Adrenal gland (tissue), 5 donors: ENCODE measurements at regions not wholly inside any gene's neighbourhood (a gene's known extent, or its start where the extent isn't known, plus 50 kb on each side); places are given as distances from the start of the nearest gene placed in this dataset.

ENCODE experiments used
- POLR2A ChIP-seq, 2 donors: fragments of 450-650 bp; IDR thresholded peaks; one replicate each; pipeline ENCODE4 v1.6.1; 2017; ENCODE audit warnings: antibody characterized with exemption in 2 of 2, mild to moderate bottlenecking in 2 of 2, moderate library complexity in 1 of 2
- TF ChIP-seq, protein P1 (sequence below), 6 experiments: fragments of 450-650 bp in 4 of 6; fragments of 200-600 bp in 2 of 6; sonication (generic) in 1 of 6; IDR thresholded peaks; 1 replicate in 5 of 6; 2 replicates in 1 of 6; pipeline versions ENCODE4 v1.5.1 to v1.8.0; 2016 to 2021; ENCODE audit warnings: antibody characterized with exemption in 6 of 6, mild to moderate bottlenecking in 2 of 6, moderate library complexity in 1 of 6
- donor health status: DM: no; HTN: no; CAD: no.

DNA sequence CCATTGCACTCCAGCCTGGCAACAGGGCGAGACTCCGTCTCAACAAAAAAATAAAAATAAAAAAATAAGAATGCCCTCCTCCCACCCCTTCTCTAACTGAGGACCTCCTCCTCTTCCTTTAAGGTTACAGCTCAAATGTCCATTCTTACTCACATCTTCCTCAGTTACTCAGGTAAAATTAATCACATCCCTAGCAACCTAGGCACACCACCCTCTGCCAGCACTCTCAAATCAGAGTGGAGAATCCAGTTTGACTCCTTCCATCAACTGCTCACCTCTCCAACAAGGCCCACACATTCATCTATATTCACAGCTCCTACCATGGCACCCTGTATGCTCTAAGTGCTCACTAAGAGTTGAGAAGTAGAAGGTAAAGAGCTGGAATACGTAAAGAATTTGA is 254.3 kb downstream of the ZEB2 start:
- TF ChIP-seq, protein P1, sequence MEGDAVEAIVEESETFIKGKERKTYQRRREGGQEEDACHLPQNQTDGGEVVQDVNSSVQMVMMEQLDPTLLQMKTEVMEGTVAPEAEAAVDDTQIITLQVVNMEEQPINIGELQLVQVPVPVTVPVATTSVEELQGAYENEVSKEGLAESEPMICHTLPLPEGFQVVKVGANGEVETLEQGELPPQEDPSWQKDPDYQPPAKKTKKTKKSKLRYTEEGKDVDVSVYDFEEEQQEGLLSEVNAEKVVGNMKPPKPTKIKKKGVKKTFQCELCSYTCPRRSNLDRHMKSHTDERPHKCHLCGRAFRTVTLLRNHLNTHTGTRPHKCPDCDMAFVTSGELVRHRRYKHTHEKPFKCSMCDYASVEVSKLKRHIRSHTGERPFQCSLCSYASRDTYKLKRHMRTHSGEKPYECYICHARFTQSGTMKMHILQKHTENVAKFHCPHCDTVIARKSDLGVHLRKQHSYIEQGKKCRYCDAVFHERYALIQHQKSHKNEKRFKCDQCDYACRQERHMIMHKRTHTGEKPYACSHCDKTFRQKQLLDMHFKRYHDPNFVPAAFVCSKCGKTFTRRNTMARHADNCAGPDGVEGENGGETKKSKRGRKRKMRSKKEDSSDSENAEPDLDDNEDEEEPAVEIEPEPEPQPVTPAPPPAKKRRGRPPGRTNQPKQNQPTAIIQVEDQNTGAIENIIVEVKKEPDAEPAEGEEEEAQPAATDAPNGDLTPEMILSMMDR (IDR thresholded peaks at IDR 0.05): no peak
- TF ChIP-seq POLR2A (IDR thresholded peaks at IDR 0.05): no peak
